ENCODE measurements at regions not wholly inside any gene's neighbourhood (a gene's known extent, or its start where the extent isn't known, plus 50 kb on each side); places are given as distances from the start of the nearest gene placed in this dataset.

- no peak for TF ChIP-seq MYC (IDR thresholded peaks at IDR 0.05; ENCODE audit: insufficient read depth, insufficient read length, insufficient replicate concordance, low read length, severe bottlenecking)
- TF ChIP-seq RBBP5 (conservative IDR thresholded peaks at IDR 0.05): no peak
- TF ChIP-seq DPF2 (IDR thresholded peaks at IDR 0.05): no peak
- TF ChIP-seq ESRRA (IDR thresholded peaks at IDR 0.05; ENCODE audit: low read length): no peak
- TF ChIP-seq RAD21 (IDR thresholded peaks at IDR 0.05; ENCODE audit: insufficient read depth, low read depth, low read length): no peak
- TF ChIP-seq NR2C1 (IDR thresholded peaks at IDR 0.05): no peak
Observed at GRCh38 chr10:29790207-29790606, 155.4 kb upstream of the SVIL start (continued).

- Histone ChIP-seq H3K4me3 (no peak overlapping the region), H4K20me1 (ENCODE audit: control insufficient read depth, insufficient read depth) (no peaks in the 10 kb centered on the region), H3K79me2 (ENCODE audit: control insufficient read depth, insufficient read depth, low read length) (no peaks in the 10 kb centered on the region), H2AFZ (ENCODE audit: control insufficient read depth, low read depth, low read length) (no peak overlapping the region), H3K36me3 (ENCODE audit: control insufficient read depth in 2 of 2, insufficient read depth in 2 of 2, low read length in 1 of 2) (no peaks in the 10 kb centered on the region), H3K9me3 (replicated peaks; ENCODE audit: control insufficient read depth, insufficient read depth, low read length) (no peaks in the 10 kb centered on the region), H3K27me3 (replicated peaks in 1 of 2; ENCODE audit: control insufficient read depth in 2 of 2, insufficient read depth in 2 of 2, low read length in 1 of 2) (no peaks in the 10 kb centered on the region), H3K27ac (ENCODE audit: control insufficient read depth, insufficient read depth) (no peak overlapping the region), H3K9ac (ENCODE audit: control insufficient read depth, insufficient read depth, low read length) (no peak overlapping the region), H3K4me2 (ENCODE audit: control insufficient read depth, insufficient read depth) (no peak overlapping the region), H3K4me1 (ENCODE audit: control insufficient read depth, insufficient read depth, low read length) (no peaks in the 10 kb centered on the region)
- intact Hi-C loops (cut with micrococcal nuclease; ENCODE audit: unreplicated experiment) (no loop called here), in situ Hi-C loops (cut with MboI) (no loop called here)
- ChIA-PET SMC1A (ENCODE audit: uncharacterized antibody, unreplicated experiment) (no interaction called here), CTCF (no interaction called here), POLR2A (no interaction called here), RAD21 (ENCODE audit: unreplicated experiment) (no interaction called here)
- BruUV-seq (replicated peaks): no TSS peak
- DNase-seq (ENCODE audit: low read depth, low spot score) (no peak), FAIRE-seq (no peak), ATAC-seq (no peak)
- no peak for TF ChIP-seq CEBPB (IDR thresholded peaks at IDR 0.05; ENCODE audit: borderline replicate concordance in 1 of 2, low read depth in 2 of 2, low read length in 2 of 2)
- TF ChIP-seq WRNIP1 (IDR thresholded peaks at IDR 0.05; ENCODE audit: borderline replicate concordance, low read depth, low read length): no peak
- no peak for TF ChIP-seq NFIC (IDR thresholded peaks at IDR 0.05; ENCODE audit: low read depth, low read length)
- TF ChIP-seq SREBF1 (IDR thresholded peaks at IDR 0.05; ENCODE audit: low read length): no peak
- TF ChIP-seq PKNOX1 (IDR thresholded peaks at IDR 0.05): no peak
- TF ChIP-seq RFX5 (IDR thresholded peaks at IDR 0.05; ENCODE audit: low read depth, low read length): no peak
- no peak for TF ChIP-seq BMI1 (IDR thresholded peaks at IDR 0.05; ENCODE audit: borderline replicate concordance)
- TF ChIP-seq ZBTB33 (IDR thresholded peaks at IDR 0.05): no peak
- no peak for TF ChIP-seq YBX1 (IDR thresholded peaks at IDR 0.05)
- no peak for TF ChIP-seq E2F4 (IDR thresholded peaks at IDR 0.05; ENCODE audit: low read depth, low read length)
- TF ChIP-seq IKZF2 (IDR thresholded peaks at IDR 0.05): no peak
- 0% methylated on average over 1 of the region's 1 CpG for WGBS (ENCODE audit: insufficient coverage, insufficient replicate concordance, low lambda C conversion rate, missing lambda C conversion rate)
Observed at GRCh38 chr10:29788113-29788512, 153.3 kb upstream of the SVIL start.
